ENCODE measurements at regions not wholly inside any gene's neighbourhood (a gene's known extent, or its start where the extent isn't known, plus 50 kb on each side); places are given as distances from the start of the nearest gene placed in this dataset.

DNA sequence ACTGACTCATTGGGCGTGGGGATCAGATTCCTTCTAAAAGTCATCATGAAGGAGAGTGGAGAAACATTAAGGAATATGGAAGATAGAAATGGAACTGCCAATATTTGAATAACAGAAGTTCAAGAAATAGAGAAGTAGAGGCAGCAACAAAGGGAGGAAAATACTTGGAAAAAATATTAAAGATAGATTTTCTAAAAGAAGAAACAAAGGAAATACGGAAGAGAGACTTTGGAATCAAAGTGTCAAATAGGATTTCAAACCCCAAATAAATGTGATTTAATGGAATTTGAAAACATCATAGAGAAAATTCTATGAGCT is 605.1 kb upstream of the KLF4 start (continued):
- TF ChIP-seq EZH2phosphoT487 (IDR thresholded peaks at IDR 0.05; ENCODE audit: unreplicated experiment), result no peak
- no peak for TF ChIP-seq ZNF114 (CRISPR knock-in tag; IDR thresholded peaks at IDR 0.05)
- TF ChIP-seq ETS1 (IDR thresholded peaks at IDR 0.05), result no peak
- TF ChIP-seq ZNF331 (CRISPR knock-in tag; IDR thresholded peaks at IDR 0.05; ENCODE audit: low read depth), result no peak
- TF ChIP-seq NANOG (IDR thresholded peaks at IDR 0.05; ENCODE audit: borderline replicate concordance), result no peak
- no peak for TF ChIP-seq JUNB (IDR thresholded peaks at IDR 0.05; ENCODE audit: unreplicated experiment)
- no peak for TF ChIP-seq CREB1 (CRISPR knock-in tag; IDR thresholded peaks at IDR 0.05; ENCODE audit: low read depth)
- TF ChIP-seq EZH2 (IDR thresholded peaks at IDR 0.05; ENCODE audit: low read depth, unreplicated experiment), result no peak
- TF ChIP-seq, protein P1, sequence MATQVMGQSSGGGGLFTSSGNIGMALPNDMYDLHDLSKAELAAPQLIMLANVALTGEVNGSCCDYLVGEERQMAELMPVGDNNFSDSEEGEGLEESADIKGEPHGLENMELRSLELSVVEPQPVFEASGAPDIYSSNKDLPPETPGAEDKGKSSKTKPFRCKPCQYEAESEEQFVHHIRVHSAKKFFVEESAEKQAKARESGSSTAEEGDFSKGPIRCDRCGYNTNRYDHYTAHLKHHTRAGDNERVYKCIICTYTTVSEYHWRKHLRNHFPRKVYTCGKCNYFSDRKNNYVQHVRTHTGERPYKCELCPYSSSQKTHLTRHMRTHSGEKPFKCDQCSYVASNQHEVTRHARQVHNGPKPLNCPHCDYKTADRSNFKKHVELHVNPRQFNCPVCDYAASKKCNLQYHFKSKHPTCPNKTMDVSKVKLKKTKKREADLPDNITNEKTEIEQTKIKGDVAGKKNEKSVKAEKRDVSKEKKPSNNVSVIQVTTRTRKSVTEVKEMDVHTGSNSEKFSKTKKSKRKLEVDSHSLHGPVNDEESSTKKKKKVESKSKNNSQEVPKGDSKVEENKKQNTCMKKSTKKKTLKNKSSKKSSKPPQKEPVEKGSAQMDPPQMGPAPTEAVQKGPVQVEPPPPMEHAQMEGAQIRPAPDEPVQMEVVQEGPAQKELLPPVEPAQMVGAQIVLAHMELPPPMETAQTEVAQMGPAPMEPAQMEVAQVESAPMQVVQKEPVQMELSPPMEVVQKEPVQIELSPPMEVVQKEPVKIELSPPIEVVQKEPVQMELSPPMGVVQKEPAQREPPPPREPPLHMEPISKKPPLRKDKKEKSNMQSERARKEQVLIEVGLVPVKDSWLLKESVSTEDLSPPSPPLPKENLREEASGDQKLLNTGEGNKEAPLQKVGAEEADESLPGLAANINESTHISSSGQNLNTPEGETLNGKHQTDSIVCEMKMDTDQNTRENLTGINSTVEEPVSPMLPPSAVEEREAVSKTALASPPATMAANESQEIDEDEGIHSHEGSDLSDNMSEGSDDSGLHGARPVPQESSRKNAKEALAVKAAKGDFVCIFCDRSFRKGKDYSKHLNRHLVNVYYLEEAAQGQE (IDR thresholded peaks at IDR 0.05; ENCODE audit: unreplicated experiment), result no peak
- no peak for TF ChIP-seq STAT1 (IDR thresholded peaks at IDR 0.05; ENCODE audit: unreplicated experiment)

DNA sequence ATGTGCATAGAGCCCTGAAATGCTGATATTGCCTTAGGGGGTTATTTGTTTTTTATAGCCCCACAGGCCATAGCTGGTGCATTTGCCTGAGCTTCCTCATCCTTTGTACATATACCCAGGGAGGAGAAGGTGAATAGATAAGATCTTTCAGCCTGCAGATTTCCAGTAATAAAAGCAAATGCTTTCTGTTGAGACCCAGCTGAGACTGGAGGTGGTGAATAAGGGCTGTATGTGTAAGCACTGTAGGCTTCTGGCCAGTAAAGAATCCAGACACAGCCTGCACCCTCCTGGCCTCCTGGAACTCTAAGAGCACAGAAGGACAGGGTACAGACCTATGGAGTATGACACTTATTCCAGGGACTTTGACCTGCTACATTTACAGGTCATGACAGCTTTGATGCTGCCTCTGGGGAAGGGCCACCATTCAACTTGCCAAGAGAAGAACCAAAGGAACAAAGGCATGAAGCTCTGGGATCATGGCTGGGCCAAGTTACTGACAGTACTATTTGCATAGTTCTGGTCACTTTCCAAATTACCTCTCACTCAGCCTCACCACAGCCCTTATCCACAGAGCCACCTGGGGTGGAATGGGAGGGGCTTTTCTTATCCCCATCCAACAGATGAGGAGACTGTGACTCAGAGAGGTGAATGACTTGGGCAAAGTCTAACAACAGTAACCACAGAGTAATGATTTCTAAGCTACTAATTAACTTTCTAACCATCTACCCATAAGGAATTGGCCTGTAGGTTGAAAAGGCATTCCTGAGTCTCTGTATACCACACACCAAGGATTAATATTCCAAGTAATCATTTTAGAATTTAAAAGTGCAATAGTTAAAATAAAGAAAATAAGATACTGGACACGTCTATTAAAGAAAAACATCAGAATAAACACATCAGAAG is 604.5 kb upstream of the KLF4 start:
- Histone ChIP-seq H3F3A (replicated peaks; ENCODE audit: low read depth) (no peaks in the 10 kb centered on the region), H2AFZ (no peak overlapping the region), H3K4me2 (no peak overlapping the region), H3K4me3 (no peak overlapping the region), H3K4me1 (ENCODE audit: insufficient read depth) (peaks cover 18% of the 10 kb centered on the region; the same call in 1 of the 2 replicates), H3K79me2 (replicated peaks; ENCODE audit: insufficient read depth) (no peaks in the 10 kb centered on the region), H3K27ac (ENCODE audit: low read depth) (no peak overlapping the region), H3K27me3 (ENCODE audit: insufficient read depth) (peaks cover 5% of the 10 kb centered on the region; the same call in 1 of the 2 replicates), H3K36me3 (ENCODE audit: insufficient read depth) (no peaks in the 10 kb centered on the region; the same call in 1 of the 2 replicates), H3K9me2 (ENCODE audit: insufficient read depth) (peaks cover 16% of the 10 kb centered on the region), H4K20me1 (replicated peaks; ENCODE audit: insufficient read depth) (no peaks in the 10 kb centered on the region)
- Mint-ChIP-seq H3K4me3 (no peak overlapping the region), H3K4me1 (peaks cover 15% of the 10 kb centered on the region), H3K27ac (no peak overlapping the region), H3K36me3 (ENCODE audit: low read depth) (peaks cover 8% of the 10 kb centered on the region), H3K27me3 (ENCODE audit: insufficient read depth, low read depth, poor library complexity) (peaks cover 5% of the 10 kb centered on the region), H3K9me3 (peaks cover 11% of the 10 kb centered on the region; the same call in 2 of the 3 replicates)
- TF ChIP-seq NANOG (IDR thresholded peaks at IDR 0.05; ENCODE audit: borderline replicate concordance) (no peak), EZH2phosphoT487 (IDR thresholded peaks at IDR 0.05; ENCODE audit: unreplicated experiment) (no peak), ZNF331 (CRISPR knock-in tag; IDR thresholded peaks at IDR 0.05; ENCODE audit: low read depth) (no peak), ETS1 (IDR thresholded peaks at IDR 0.05) (no peak), STAT1 (IDR thresholded peaks at IDR 0.05; ENCODE audit: unreplicated experiment) (no peak), CREB1 (CRISPR knock-in tag; IDR thresholded peaks at IDR 0.05; ENCODE audit: low read depth) (no peak), CTCF (conservative IDR thresholded peaks at IDR 0.05; ENCODE audit: low read depth in 2 of 2) (no peak), POLR2AphosphoS5 (IDR thresholded peaks at IDR 0.05; ENCODE audit: low read depth) (no peak)
- TF ChIP-seq, protein P1 (IDR thresholded peaks at IDR 0.05; ENCODE audit: unreplicated experiment), result no peak
- ATAC-seq, result no peak
- no peak for DNase-seq (ENCODE audit: low spot score)

Data from GM23338 (cell line).